NCI-H2171 treated with DMSO at 0.1 percent for 48 hours (cell line): ENCODE measurements at regions not wholly inside any gene's neighbourhood (a gene's known extent, or its start where the extent isn't known, plus 50 kb on each side); places are given as distances from the start of the nearest gene placed in this dataset.
"Not testable (repeated sequence)": the region's sequence is repeated elsewhere in the genome, so short reads cannot be mapped to it uniquely, and the experiment has no call there.

ENCODE experiments used
- DNase-seq: peaks from one replicate; lab custom pipeline; 2025; lab: John Stamatoyannopoulos, UW

GRCh38 chr11:116373104-116373944 is 399.5 kb downstream of the BUD13 start:
- DNase-seq, result peak; percentile 50

DNA sequence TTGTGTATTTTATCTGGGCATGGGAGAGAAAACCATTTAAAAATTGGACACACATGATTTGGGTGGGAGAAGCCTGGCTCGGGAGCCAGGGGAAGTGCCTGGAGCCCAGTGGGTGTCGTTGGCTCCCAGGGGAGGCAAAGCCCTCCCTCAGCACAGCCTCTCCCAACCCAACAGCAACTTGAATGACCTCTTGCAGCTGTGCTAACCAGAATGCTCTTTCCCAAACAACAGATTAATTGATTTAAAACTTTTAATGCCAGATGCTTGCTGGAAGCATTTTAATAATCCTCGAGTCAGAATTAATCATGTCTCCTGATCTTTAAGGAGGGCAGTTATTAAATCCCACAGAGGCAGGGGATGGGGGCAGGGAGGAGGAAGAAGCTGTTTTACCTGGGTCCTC is 401.6 kb downstream of the BUD13 start:
- no peak for DNase-seq

DNA sequence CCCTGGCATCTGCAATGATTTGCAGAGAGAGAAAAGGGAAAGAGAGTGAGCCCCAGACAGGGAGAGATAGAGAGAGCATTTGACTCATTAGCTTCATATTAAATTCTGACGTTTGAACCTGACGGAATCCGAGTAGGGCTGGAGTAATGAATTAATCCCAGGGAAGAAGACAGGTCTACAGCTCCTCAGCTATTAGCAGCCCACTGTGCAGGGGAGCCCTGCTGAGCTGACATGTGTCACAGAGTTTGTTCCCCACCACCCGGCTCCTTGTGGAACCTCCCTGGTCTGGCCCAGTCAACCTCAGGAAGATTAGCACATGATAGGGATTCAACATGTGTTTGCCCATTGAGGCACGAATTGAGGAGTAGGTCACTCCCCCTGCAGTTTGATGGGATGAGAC is 404.0 kb downstream of the BUD13 start:
- no peak for DNase-seq

GRCh38 chr11:116366980-116367645 is 405.7 kb downstream of the BUD13 start:
- no peak for DNase-seq

- DNase-seq, result no peak
These were observed 406.3 kb downstream of the BUD13 start for GRCh38 chr11:116366451-116366850.

GRCh38 chr11:116364925-116365324 is 407.9 kb downstream of the BUD13 start:
- DNase-seq, result not testable (repeated sequence)

DNA sequence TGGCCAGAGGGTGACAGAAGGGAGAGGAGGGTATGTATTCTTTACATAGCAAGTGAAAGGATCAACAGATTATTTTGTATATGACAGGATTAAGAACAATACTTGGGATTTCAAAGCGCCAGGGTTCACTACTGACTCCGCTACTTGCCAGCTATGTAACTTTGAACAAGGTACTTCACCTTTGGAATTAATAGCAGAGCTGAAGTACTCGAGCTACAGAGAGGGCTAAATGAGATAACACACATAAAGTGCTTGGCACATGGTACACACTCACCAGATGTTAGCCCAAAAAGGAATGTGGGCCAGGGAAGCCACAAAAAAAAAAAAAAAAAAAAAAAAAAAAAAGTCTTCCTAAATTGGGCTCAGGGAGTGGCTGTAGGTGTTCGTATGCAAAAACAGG is 408.4 kb downstream of the BUD13 start:
- DNase-seq, result no peak

DNA sequence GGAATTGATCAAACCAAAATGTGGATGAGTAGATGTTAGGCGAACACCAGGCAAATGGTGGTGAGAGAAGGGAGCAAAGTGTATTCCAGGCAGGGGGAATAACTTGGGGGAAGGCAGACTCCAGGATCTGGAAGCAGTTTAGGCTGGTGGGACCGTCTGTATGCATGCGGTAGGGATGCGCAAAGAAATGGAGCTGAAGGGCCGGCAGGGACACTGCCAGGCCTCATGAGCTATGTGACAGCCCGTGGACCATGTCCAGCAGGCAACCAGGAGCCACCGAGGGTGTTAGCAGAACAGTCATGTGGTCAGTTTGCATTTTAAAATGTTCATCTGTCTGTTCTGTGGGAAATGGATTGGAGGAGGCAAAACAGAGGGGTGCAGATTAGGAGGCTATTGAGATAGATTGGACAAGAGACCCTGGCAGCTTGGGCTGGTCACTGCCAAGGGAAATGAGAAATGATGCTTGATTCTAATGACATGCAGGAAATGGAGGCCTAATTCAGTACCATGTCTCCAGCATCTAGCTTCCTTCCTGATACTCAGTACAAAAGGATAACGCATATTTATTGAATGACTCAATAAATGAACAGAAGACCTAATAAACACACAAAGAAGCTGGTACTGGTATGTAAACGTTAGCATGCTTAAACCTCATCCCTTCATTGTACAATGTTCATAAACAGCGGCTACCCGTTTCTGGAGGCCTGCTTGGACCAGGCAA is 412.4 kb downstream of the BUD13 start:
- DNase-seq, result no peak

DNA sequence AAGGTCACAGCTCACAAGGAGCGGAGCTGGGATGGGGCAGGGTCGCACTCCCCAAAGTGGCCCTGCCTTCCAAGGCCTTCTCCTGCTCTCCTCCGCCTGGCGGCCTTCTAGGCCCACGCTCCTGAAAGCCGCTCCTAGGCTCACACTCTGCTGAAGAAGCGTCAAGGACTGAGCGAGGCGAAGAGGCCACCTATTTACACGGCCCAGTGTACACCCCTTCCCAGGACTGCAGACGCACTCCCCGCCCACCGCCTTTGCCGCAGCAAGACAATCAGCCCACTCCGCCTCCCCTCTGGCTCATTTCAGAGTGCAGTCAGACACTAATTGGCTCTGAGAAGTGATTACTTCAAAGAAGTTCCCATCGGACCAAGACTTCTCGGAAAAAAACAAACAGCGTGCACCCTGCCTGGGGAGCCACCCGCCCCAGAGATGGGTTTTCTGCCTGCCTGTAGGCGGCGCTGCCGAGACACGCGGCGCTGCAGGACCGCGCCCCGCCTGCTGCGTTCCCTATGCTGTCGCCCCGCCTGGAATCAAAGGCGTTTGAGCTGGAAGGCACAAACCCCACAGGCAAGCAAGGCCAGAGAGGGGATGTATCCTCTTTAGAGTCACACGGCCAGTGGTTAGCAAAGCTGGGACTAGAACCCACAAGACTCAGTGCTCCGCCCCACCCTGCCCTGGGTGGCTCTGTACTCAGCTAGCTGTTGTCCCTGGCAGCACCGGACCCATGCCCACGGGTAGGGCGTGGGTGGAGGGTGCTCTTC is 414.8 kb downstream of the BUD13 start:
- DNase-seq, result no peak

DNA sequence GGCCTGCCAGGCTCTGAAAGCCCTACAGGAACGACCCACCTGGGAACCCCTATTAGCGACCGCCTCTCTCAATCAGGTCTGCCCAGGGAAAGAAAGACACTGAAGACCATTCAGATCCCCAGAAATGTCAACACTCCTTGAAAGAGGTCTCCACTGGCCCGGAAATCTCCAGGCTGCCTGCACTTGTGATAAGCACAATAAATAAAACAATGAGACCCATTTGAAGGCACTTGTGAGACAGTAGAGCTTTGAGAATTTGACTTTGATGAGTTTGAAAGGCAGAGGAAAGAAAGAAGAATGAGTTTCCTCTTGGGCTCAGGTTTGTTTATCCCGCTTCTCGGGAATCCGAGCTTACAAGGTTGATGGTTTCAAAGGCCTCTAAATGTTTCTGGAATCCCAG is 416.3 kb downstream of the BUD13 start:
- no peak for DNase-seq

DNA sequence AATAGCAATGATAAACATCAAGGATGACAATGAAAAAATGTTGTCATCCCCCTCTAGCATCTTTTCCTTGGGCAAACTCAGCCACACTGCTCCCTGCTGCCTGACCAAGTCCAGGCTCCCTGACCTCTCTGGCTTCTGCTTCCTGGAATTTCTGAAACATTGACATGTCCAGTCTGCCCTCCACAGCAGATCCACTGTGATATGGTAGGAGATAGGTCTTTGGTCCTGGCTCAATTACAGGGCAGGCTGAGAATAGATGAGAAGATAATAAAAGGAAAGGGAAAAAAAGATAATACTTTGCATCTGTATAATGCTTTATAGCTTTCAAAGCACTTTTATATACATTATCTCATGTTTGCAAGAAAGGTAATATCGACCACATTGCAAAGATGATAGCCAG is 417.7 kb downstream of the BUD13 start:
- no peak for DNase-seq

GRCh38 chr11:116353589-116353988 is 419.2 kb downstream of the BUD13 start:
- no peak for DNase-seq

DNA sequence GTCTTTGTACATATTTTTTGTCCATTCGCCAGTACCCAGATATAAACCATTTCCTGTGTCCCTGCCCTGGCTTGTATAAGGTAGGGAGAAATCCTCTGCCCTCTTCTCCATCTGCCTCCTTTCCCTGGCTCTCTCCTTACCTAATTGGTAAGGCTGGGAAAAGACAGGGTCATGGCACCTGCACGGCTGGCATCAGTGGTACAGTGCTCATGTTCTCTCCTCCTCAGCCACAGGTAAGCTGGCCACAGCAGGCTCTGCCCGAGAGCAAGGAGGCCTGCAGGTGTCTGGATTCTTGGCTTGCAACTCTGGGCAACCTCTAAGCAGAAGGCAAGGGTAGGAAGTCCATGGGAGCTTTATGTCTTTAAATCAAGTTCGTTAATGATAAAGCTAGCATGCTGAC is 419.9 kb downstream of the BUD13 start:
- DNase-seq, result no peak

GRCh38 chr11:116348226-116348625 is 424.6 kb downstream of the BUD13 start:
- DNase-seq, result no peak

- no peak for DNase-seq
These were observed 427.2 kb downstream of the BUD13 start for GRCh38 chr11:116345575-116345974.

GRCh38 chr11:116344601-116345000 is 428.2 kb downstream of the BUD13 start:
- DNase-seq, result no peak

- DNase-seq, result no peak
These were observed 429.5 kb downstream of the BUD13 start for GRCh38 chr11:116343270-116343669.

- no peak for DNase-seq
These were observed 430.6 kb downstream of the BUD13 start for GRCh38 chr11:116342148-116342547.

DNA sequence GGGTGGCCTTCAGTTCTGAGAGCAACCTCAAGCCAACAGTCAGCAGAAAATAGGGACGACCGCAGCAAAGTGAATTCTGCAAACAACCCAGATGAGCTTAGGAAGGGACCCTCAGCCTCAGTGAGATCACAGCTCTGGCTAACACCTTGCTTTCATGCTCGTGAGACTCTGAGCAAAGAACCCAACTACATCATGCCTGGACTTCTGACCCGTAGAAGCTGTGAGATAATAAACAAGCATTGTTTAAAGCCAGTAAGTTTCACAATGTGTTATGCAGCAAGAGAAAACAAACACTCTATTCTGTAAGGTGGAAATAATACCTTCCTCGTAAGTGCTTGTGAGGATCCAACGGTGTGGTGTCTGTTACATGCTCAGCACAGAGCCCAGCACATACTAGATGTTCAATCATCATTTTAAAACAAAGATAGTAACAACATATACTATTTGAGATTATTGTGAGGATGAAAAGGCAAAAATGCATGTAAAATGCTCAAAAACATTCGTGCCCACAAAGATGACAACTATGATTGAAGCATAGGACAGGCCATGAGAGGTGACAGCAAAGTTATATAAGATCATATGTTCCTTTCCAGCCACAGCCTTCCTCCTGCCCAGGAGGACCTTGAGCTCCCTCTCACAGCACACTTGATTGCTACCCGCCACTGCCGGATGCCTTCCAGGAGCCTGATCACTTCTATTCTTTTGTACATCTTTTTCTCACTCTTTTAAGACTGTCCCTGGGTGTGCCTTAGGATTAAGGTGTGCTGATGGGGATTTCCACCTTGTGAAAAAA is 433.3 kb downstream of the BUD13 start:
- no peak for DNase-seq

DNA sequence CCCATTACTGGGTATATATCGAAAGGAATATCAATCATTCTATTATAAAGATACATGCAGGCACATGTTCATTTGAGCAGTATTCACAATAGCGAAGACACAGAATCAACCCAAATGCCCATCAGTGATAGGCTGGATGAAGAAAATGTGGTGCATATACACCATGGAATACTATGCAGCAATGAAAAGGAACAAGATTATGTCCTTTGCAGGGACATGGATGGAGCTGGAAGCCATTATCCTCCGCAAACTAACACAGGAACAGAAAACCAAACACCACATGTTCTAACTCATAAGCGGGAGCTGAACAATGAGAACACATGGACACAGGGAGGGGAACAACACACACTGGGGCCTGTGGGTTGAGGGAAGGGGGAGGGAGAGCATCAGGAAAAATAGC is 434.3 kb downstream of the BUD13 start:
- not testable (repeated sequence) for DNase-seq

DNA sequence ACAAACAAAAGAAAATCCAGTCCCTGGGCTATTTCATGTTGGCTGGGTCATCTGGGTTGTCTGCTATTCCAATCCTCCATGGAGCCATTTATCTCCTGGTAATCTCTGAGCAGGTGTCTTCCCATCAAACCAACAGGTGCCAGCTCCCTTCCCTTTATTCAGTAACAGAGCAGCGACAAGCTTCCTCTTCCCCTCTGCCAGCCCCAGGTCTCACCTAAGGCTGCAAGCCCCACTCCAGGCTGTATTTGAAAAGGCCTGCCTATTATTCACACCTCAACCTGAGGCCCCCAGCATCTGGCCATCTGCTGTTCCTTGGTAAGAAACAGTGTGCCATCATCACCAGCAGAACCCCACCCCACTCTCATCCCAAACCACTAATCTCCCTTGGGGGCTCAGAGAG is 436.2 kb downstream of the BUD13 start:
- peak; percentile 81 for DNase-seq
